ENCODE measurements at regions not wholly inside any gene's neighbourhood (a gene's known extent, or its start where the extent isn't known, plus 50 kb on each side); places are given as distances from the start of the nearest gene placed in this dataset.

- TF ChIP-seq CTCF (conservative IDR thresholded peaks at IDR 0.05; ENCODE audit: low read depth in 2 of 2) (no peak), REST (IDR thresholded peaks at IDR 0.05; ENCODE audit: unreplicated experiment) (no peak), EZH2 (IDR thresholded peaks at IDR 0.05; ENCODE audit: low read depth, unreplicated experiment) (no peak), POLR2AphosphoS5 (IDR thresholded peaks at IDR 0.05; ENCODE audit: low read depth) (no peak), EZH2phosphoT487 (IDR thresholded peaks at IDR 0.05; ENCODE audit: unreplicated experiment) (no peak), JUNB (IDR thresholded peaks at IDR 0.05; ENCODE audit: unreplicated experiment) (no peak), CREB1 (CRISPR knock-in tag; IDR thresholded peaks at IDR 0.05; ENCODE audit: low read depth) (no peak), ZNF331 (CRISPR knock-in tag; IDR thresholded peaks at IDR 0.05; ENCODE audit: low read depth) (no peak), ZNF114 (CRISPR knock-in tag; IDR thresholded peaks at IDR 0.05) (no peak), ETS1 (IDR thresholded peaks at IDR 0.05) (no peak)
Measured at GRCh38 chr14:86824167-86824566, 1168.8 kb downstream of the GALC start.

Data from GM23338 (cell line).